DND-41 (cell line): ENCODE measurements at regions not wholly inside any gene's neighbourhood (a gene's known extent, or its start where the extent isn't known, plus 50 kb on each side); places are given as distances from the start of the nearest gene placed in this dataset.

Source experiments
- EZH2 ChIP-seq: IDR thresholded peaks from 3 replicates; pipeline ENCODE4 v1.6.1; 2012; ENCODE audit warnings: borderline replicate concordance, low read depth, mild to moderate bottlenecking, moderate library complexity, low read length, inconsistent platforms; ENCODE audit not compliant: severe bottlenecking
- TF ChIP-seq, protein P1 (sequence below): IDR thresholded peaks from 2 replicates; pipeline ENCODE4 v1.5.1; 2012; ENCODE audit warnings: borderline replicate concordance, low read length, moderate library complexity, mild to moderate bottlenecking; ENCODE audit not compliant: poor library complexity, severe bottlenecking; ENCODE audit errors: extremely low read depth

DNA sequence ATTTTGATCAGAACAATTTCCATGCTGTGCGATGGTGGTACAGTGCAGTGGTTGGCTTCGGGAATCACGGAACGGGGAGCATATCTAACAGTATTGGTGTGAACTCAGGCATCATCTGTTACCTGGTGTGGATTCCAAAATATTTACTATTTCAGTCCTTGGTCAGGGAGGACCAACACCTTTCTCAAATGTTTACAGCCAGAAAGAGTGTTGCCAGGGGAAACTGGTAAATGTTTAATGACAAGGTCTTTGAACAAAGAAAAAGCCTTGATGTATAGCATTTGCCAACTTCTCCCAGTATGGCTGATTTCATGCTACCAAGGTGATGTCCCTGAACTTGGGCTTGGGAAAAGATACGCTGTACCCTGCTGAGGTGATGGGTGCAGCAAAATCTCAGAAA lies 145.6 kb upstream of the POC5 start:
- TF ChIP-seq, protein P1, sequence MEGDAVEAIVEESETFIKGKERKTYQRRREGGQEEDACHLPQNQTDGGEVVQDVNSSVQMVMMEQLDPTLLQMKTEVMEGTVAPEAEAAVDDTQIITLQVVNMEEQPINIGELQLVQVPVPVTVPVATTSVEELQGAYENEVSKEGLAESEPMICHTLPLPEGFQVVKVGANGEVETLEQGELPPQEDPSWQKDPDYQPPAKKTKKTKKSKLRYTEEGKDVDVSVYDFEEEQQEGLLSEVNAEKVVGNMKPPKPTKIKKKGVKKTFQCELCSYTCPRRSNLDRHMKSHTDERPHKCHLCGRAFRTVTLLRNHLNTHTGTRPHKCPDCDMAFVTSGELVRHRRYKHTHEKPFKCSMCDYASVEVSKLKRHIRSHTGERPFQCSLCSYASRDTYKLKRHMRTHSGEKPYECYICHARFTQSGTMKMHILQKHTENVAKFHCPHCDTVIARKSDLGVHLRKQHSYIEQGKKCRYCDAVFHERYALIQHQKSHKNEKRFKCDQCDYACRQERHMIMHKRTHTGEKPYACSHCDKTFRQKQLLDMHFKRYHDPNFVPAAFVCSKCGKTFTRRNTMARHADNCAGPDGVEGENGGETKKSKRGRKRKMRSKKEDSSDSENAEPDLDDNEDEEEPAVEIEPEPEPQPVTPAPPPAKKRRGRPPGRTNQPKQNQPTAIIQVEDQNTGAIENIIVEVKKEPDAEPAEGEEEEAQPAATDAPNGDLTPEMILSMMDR: no peak
- no peak for TF ChIP-seq EZH2
